GM12872 (cell line): ENCODE measurements at regions not wholly inside any gene's neighbourhood (a gene's known extent, or its start where the extent isn't known, plus 50 kb on each side); places are given as distances from the start of the nearest gene placed in this dataset.

Source experiments
- TF ChIP-seq, protein P1 (sequence below): IDR thresholded peaks from 3 replicates; pipeline ENCODE4 v1.5.1; 2011; ENCODE audit warnings: low read depth, mild to moderate bottlenecking, low read length, moderate library complexity; ENCODE audit not compliant: insufficient read depth

DNA sequence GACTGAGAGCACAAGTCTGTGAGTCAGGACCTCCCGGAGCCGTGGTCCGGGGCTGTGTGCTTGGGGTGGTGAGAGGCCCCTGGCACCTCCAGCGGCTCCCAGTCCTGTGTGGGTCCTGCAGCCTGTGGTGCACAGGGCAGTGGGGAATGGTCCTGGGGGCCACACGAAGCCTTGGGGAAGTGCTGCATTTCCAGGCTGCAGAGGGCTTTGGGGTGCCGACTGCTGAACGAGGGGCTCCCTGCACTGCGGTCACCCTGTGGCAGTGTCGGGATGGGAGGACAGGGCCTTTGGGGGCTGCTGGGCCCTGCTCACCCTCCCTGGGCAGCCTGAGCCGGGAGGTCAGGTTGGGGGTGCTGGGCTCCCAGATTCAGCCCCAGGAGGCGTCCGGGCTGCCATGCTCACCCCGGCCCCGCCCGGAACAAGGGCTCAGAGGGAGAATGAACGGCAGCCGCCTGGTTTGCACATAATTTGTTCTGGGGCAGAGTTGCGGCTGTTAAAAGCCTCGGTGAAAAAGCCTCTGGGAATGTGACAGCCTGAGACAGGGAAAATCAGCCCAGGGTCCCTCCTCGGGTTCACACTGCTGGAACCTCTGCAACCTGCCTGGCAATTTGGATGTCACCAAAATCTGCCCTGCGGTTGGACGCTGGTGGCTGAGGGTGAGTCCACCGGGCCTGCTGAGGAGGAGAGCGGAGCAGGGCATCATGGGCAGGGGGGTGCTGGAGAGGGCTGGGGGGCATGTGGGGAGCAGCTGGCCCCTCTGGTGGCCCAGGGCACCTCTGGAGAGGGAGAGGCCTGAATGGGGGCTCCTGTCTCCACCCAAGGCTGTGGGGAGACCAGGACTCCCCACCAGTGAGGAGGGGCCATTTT is 109.2 kb downstream of the KIF26A start:
- TF ChIP-seq, protein P1, sequence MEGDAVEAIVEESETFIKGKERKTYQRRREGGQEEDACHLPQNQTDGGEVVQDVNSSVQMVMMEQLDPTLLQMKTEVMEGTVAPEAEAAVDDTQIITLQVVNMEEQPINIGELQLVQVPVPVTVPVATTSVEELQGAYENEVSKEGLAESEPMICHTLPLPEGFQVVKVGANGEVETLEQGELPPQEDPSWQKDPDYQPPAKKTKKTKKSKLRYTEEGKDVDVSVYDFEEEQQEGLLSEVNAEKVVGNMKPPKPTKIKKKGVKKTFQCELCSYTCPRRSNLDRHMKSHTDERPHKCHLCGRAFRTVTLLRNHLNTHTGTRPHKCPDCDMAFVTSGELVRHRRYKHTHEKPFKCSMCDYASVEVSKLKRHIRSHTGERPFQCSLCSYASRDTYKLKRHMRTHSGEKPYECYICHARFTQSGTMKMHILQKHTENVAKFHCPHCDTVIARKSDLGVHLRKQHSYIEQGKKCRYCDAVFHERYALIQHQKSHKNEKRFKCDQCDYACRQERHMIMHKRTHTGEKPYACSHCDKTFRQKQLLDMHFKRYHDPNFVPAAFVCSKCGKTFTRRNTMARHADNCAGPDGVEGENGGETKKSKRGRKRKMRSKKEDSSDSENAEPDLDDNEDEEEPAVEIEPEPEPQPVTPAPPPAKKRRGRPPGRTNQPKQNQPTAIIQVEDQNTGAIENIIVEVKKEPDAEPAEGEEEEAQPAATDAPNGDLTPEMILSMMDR = no peak

- TF ChIP-seq, protein P1 = no peak
These were observed 110.0 kb downstream of the KIF26A start for GRCh38 chr14:104248203-104249055.

DNA sequence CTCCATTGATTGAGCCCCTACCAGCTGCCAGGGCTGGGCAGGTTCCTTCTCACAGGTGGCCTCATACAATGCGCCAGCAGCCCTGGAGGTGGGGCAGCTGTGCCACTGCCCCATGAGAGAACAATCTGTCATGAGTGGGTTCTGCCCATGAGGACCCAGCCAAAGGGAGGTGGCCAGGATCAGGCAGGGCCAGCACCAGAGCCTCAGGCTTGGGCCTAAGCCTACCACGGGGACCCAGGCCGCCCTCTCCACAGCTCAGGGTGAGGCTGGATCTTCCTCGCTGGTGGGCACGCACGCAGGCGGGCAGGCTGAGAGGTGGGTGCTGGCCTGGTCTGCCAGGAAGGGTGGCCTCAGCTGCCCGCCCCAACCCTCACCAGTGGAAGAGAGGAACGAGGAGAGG is 110.7 kb downstream of the KIF26A start:
- TF ChIP-seq, protein P1 = no peak

DNA sequence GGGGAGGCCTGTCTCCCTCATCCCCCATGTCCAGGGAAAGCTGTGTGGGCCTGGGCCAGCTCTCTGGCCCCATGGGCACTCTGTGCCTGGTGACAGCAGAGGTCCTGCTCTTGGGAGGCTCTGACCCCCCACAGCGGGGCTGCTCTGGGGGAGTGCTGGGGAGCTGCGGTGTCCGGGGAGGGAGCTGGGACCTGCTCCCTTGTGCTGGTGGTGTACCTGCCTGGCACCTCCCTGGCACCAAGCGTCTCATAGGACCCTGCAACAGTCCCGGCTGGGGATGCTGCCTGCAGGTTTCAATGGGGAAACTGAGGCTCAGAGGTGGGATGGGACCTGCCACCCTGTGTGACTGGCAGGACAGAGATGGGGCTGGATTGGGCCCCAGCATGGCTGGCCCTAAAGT is 111.3 kb downstream of the KIF26A start:
- TF ChIP-seq, protein P1 = no peak

DNA sequence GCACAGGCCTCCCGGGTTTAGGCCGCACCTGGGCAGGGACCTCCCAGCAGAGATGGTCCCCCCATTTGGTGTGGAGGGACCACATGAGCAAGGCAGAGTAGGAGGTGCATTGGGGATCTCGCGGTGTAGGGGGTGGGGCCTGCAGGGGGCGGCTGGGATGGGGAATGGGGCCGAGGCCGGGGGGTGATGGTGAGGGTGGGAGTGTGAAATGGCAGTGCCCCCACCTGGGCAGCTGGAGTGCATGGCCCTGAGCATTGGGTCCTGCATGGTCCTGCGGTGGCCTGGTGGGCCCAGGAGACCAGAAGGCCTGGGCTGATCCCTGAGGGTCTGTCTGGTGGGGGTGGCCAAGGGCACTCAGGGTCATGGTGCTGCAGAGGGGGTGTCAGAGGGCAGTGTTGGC is 111.8 kb downstream of the KIF26A start:
- TF ChIP-seq, protein P1 = no peak

GRCh38 chr14:104252256-104253215 is 114.1 kb downstream of the KIF26A start:
- TF ChIP-seq, protein P1 = no peak
